SKM-1 (cell line): ENCODE measurements at regions not wholly inside any gene's neighbourhood (a gene's known extent, or its start where the extent isn't known, plus 50 kb on each side); places are given as distances from the start of the nearest gene placed in this dataset.

Experiments used
- DNase-seq: peaks from one replicate; lab custom pipeline; 2025; ENCODE audit not compliant: unreplicated experiment; lab: John Stamatoyannopoulos, UW

GRCh38 chr13:104011505-104012241 is 945.5 kb upstream of the SLC10A2 start:
- no peak for DNase-seq

GRCh38 chr13:104008541-104009435 is 942.6 kb upstream of the SLC10A2 start:
- DNase-seq, result no peak

GRCh38 chr13:104008075-104008474 is 941.9 kb upstream of the SLC10A2 start:
- no peak for DNase-seq

- no peak for DNase-seq
Measured at GRCh38 chr13:104006625-104007075, 940.4 kb upstream of the SLC10A2 start.

GRCh38 chr13:104004572-104004971 is 938.4 kb upstream of the SLC10A2 start:
- no peak for DNase-seq

GRCh38 chr13:104002216-104002615 is 936.0 kb upstream of the SLC10A2 start:
- no peak for DNase-seq

- DNase-seq, result no peak
Measured at GRCh38 chr13:104001766-104002165, 935.5 kb upstream of the SLC10A2 start.

GRCh38 chr13:103996733-103997132 is 930.5 kb upstream of the SLC10A2 start:
- DNase-seq, result no peak

GRCh38 chr13:103983948-103984347 is 917.7 kb upstream of the SLC10A2 start:
- no peak for DNase-seq

GRCh38 chr13:103976371-103976770 is 910.2 kb upstream of the SLC10A2 start:
- DNase-seq, result no peak

- DNase-seq, result no peak
Measured at GRCh38 chr13:103973740-103974139, 907.5 kb upstream of the SLC10A2 start.

- no peak for DNase-seq
Measured at GRCh38 chr13:103969520-103970050, 903.4 kb upstream of the SLC10A2 start.

GRCh38 chr13:103965506-103966243 is 899.5 kb upstream of the SLC10A2 start:
- DNase-seq, result no peak

GRCh38 chr13:103961784-103962183 is 895.6 kb upstream of the SLC10A2 start:
- no peak for DNase-seq

- DNase-seq, result no peak
Measured at GRCh38 chr13:103961129-103961528, 894.9 kb upstream of the SLC10A2 start.

GRCh38 chr13:103960001-103960400 is 893.8 kb upstream of the SLC10A2 start:
- DNase-seq, result no peak

GRCh38 chr13:103958691-103959090 is 892.5 kb upstream of the SLC10A2 start:
- DNase-seq, result no peak

GRCh38 chr13:103957939-103958338 is 891.7 kb upstream of the SLC10A2 start:
- no peak for DNase-seq

- DNase-seq, result no peak
Measured at GRCh38 chr13:103953859-103954258, 887.6 kb upstream of the SLC10A2 start.

GRCh38 chr13:103952183-103952582 is 886.0 kb upstream of the SLC10A2 start:
- DNase-seq, result no peak

- no peak for DNase-seq
Measured at GRCh38 chr13:103948426-103948825, 882.2 kb upstream of the SLC10A2 start.
